ENCODE measurements at regions not wholly inside any gene's neighbourhood (a gene's known extent, or its start where the extent isn't known, plus 50 kb on each side); places are given as distances from the start of the nearest gene placed in this dataset.
A peak's percentile ranks its signal among the peaks of the same experiment; 100 is the strongest.

DNA sequence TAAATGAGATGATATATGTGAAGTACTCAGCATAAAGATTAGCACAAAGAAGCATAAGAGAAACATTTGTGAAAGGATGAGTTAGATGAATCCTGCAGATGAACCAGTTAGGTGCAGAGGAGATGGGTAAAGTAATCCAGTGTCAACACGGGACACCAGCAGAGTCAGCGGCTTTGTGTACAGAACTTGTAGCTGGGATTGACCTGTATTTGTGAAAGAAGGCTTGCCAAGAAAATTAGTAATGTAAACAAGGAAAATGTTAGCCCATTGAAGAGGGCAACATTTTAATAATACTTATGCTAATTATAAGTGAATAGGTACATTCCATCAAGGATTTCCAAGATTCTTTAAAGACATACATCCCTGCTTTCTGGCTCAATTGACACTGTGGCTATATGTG lies 255.7 kb downstream of the PTEN start:
- ATAC-seq (no peak), DNase-seq (ENCODE audit: low spot score in 2 of 2) (no peak)
- H3K36me3 Mint-ChIP-seq, result no peaks in the 10 kb centered on the region
- H3K27ac Mint-ChIP-seq, result no peak overlapping the region
- peaks cover 24% of the 10 kb centered on the region for H3K4me1 Mint-ChIP-seq
- H3K9me3 Mint-ChIP-seq, result no peaks in the 10 kb centered on the region
- H3K4me3 Mint-ChIP-seq, result no peak overlapping the region

DNA sequence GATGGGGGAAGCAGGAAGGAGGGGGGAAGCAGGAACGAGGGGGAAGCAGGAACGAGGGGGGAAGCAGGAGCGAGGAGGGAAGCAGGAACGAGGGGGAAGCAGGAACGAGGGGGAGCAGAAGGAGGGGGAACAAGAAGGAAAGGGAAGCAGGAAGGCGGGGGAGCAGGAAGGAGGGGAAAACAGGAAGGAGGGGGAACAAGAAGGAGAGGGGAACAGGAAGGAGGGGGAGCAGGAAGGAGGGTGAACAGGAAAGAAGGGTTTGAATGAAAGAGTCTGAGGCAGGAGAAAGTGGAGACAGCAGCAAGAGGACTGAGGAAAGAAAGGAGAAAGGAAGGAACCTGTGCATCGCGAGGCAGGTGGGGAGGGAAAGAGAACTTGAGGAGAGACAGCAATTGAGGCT lies 256.6 kb downstream of the PTEN start:
- peaks cover 16% of the 10 kb centered on the region for H3K4me1 Mint-ChIP-seq
- no peaks in the 10 kb centered on the region for H3K36me3 Mint-ChIP-seq
- no peaks in the 10 kb centered on the region for H3K9me3 Mint-ChIP-seq
- H3K4me3 Mint-ChIP-seq, result no peak overlapping the region
- ATAC-seq, result no peak
- no peak for DNase-seq (ENCODE audit: low spot score in 2 of 2)
- peak overlapping the region; percentile 43 for H3K27ac Mint-ChIP-seq

DNA sequence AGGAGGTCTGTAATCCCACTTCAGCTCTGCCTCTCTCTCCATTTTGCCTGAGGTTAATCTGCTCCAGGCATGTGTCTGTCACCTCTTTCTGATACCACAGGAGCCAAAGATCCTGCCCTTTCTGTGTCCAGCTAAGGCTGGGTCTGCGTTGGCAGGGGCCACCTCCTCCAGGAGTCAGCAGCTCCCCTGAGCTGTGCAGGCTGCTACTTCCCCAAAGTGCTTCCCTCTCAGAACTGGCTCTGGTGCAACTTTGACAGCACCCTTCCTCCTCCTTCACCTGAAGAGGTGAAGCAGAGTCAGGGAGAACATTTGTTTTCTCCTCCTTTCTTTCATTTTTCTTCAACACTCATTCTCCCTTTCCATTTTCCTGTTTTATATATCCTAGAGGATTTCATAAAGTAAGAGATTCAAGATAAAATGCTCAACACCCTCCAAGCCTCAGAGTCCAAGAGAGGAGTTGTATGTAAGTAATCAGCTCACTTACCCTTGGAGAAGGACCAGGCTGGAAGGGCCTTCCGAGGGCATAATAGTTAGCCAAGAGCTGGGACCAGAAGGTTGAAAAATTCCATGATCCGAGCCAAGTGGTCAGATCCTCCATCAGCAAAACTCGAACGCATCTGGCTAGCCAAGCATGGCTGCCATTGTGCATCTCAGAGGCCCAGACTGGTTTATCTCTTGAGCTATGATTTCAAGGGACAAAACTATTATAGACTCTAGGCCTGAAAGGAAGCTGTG lies 257.3 kb downstream of the PTEN start:
- Mint-ChIP-seq H3K27ac (peak overlapping the region; percentile 43), H3K4me3 (no peak overlapping the region), H3K9me3 (no peaks in the 10 kb centered on the region), H3K36me3 (no peaks in the 10 kb centered on the region), H3K4me1 (peaks cover 18% of the 10 kb centered on the region)
- DNase-seq (ENCODE audit: low spot score in 2 of 2), result no peak
- no peak for ATAC-seq

GRCh38 chr10:88121361-88121760 lies 257.9 kb downstream of the PTEN start:
- H3K27ac Mint-ChIP-seq, result no peak overlapping the region
- ATAC-seq (no peak), DNase-seq (ENCODE audit: low spot score in 2 of 2) (no peak)
- H3K4me1 Mint-ChIP-seq, result peaks cover 22% of the 10 kb centered on the region
- no peak overlapping the region for H3K4me3 Mint-ChIP-seq
- no peaks in the 10 kb centered on the region for H3K36me3 Mint-ChIP-seq
- no peaks in the 10 kb centered on the region for H3K9me3 Mint-ChIP-seq

- Mint-ChIP-seq H3K4me1 (peaks cover 30% of the 10 kb centered on the region), H3K4me3 (no peak overlapping the region), H3K9me3 (no peaks in the 10 kb centered on the region), H3K27ac (no peak overlapping the region), H3K36me3 (no peaks in the 10 kb centered on the region)
- ATAC-seq, result no peak
- no peak for DNase-seq (ENCODE audit: low spot score in 2 of 2)
These were observed 258.7 kb downstream of the PTEN start for GRCh38 chr10:88122145-88122544.

DNA sequence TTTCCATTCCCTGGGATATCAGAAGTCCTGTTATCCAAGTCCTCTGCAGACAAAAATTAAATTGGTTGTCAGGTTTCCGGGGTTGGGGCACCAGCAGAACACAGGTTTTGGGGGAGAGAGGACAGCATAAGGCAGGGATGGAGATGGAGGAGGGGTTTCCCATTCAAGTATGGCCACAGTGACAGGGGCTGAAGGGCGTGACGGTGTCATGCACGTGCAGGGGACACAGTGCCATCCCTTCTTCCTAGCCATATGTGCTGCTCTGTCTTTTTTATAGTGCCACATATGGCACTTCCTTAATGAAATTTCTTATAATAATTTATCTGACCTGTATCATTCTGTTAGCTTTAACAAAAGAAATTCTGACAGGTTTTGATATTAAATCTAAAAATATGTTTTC lies 259.2 kb downstream of the PTEN start:
- DNase-seq (ENCODE audit: low spot score in 2 of 2) (no peak), ATAC-seq (no peak)
- Mint-ChIP-seq H3K4me1 (peaks cover 32% of the 10 kb centered on the region), H3K36me3 (no peaks in the 10 kb centered on the region), H3K9me3 (no peaks in the 10 kb centered on the region), H3K27ac (no peak overlapping the region), H3K4me3 (no peak overlapping the region)

DNA sequence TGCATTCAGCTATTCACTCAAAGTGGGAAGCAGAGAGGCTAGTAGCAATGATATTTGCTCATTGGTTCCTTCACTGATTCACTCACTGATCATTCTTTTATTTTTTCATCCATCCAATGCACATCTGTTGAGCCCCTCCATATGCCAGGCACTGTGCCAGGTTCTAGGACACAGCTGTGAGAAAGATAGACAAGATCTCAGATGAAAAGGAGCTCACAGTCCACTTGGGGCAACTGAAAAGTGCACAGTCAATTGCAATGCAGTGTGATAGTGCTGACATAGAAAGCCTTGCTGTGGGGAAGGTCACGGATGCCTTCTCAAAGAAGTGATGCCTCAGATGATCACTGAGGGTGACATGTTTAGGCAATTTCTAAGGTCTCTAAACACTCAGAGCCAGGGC lies 262.3 kb downstream of the PTEN start:
- no peak for DNase-seq (ENCODE audit: low spot score in 2 of 2)
- Mint-ChIP-seq H3K4me1 (peaks cover 19% of the 10 kb centered on the region), H3K27ac (no peak overlapping the region), H3K36me3 (no peaks in the 10 kb centered on the region), H3K4me3 (no peak overlapping the region), H3K9me3 (no peaks in the 10 kb centered on the region)
- no peak for ATAC-seq

DNA sequence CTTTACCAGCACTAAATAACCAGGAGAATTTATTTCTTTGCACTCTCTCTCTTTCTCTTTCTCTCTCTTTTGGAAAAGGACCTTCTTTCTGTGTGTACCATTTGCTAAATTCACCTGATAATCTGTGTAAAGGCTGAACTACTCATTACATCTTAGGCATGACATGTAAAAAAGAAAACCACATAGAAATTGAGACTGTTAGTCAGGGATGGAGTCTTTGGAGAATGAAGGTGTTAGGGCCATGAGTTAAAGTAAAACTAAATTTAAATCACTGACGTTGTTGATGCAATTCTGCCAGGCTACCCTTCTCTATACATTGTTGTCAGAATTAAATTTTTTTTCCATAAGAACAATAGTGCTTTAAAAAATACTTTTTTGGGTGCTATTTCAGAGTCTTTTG lies 263.3 kb downstream of the PTEN start:
- H3K27ac Mint-ChIP-seq, result no peak overlapping the region
- peaks cover 16% of the 10 kb centered on the region for H3K4me1 Mint-ChIP-seq
- peak; percentile 88 for ATAC-seq
- H3K4me3 Mint-ChIP-seq, result no peak overlapping the region
- H3K36me3 Mint-ChIP-seq, result no peaks in the 10 kb centered on the region
- no peaks in the 10 kb centered on the region for H3K9me3 Mint-ChIP-seq
- DNase-seq (ENCODE audit: low spot score in 2 of 2), result no peak

GRCh38 chr10:88127269-88127668 lies 263.8 kb downstream of the PTEN start:
- H3K4me1 Mint-ChIP-seq, result peaks cover 16% of the 10 kb centered on the region
- no peak overlapping the region for H3K27ac Mint-ChIP-seq
- no peak for ATAC-seq
- no peaks in the 10 kb centered on the region for H3K36me3 Mint-ChIP-seq
- no peak overlapping the region for H3K4me3 Mint-ChIP-seq
- H3K9me3 Mint-ChIP-seq, result no peaks in the 10 kb centered on the region
- DNase-seq (ENCODE audit: low spot score in 2 of 2), result no peak

DNA sequence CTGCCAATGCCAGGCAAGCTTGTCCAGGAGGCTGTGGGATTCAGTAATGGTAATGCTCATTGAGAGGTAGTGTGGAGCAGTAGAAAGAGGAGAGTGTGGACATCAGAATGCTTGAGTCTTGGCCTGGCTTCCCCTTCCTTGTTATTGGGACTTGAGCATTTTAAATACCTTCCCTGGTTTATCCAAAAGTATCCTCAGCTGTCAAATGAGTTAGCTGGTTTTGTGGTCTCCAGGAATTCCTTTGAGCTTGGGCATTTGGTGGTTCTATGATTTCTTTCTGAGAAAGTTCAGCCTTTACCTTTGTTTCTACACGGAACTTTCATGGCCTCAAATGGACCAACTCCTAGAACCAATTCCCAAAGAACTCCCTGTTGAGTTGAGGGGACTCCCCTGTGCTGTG lies 264.3 kb downstream of the PTEN start:
- ATAC-seq, result no peak
- H3K4me1 Mint-ChIP-seq, result peaks cover 16% of the 10 kb centered on the region
- no peaks in the 10 kb centered on the region for H3K9me3 Mint-ChIP-seq
- no peak overlapping the region for H3K4me3 Mint-ChIP-seq
- DNase-seq (ENCODE audit: low spot score in 2 of 2), result no peak
- no peaks in the 10 kb centered on the region for H3K36me3 Mint-ChIP-seq
- no peak overlapping the region for H3K27ac Mint-ChIP-seq

GRCh38 chr10:88129013-88129412 lies 265.6 kb downstream of the PTEN start:
- Mint-ChIP-seq H3K27ac (no peak overlapping the region), H3K9me3 (no peaks in the 10 kb centered on the region), H3K4me3 (no peak overlapping the region), H3K36me3 (no peaks in the 10 kb centered on the region), H3K4me1 (peaks cover 16% of the 10 kb centered on the region)
- DNase-seq (ENCODE audit: low spot score in 2 of 2) (no peak), ATAC-seq (no peak)

GRCh38 chr10:88130912-88131311 lies 267.5 kb downstream of the PTEN start:
- no peak overlapping the region for H3K4me3 Mint-ChIP-seq
- H3K4me1 Mint-ChIP-seq, result peaks cover 13% of the 10 kb centered on the region
- DNase-seq (ENCODE audit: low spot score in 2 of 2) (no peak), ATAC-seq (no peak)
- H3K36me3 Mint-ChIP-seq, result no peaks in the 10 kb centered on the region
- H3K27ac Mint-ChIP-seq, result no peak overlapping the region
- no peaks in the 10 kb centered on the region for H3K9me3 Mint-ChIP-seq

- Mint-ChIP-seq H3K36me3 (no peaks in the 10 kb centered on the region), H3K9me3 (no peaks in the 10 kb centered on the region), H3K4me3 (no peak overlapping the region), H3K27ac (no peak overlapping the region), H3K4me1 (peaks cover 7% of the 10 kb centered on the region)
- DNase-seq (ENCODE audit: low spot score in 2 of 2), result no peak
- no peak for ATAC-seq
These were observed 268.2 kb downstream of the PTEN start for GRCh38 chr10:88131511-88132139.

GRCh38 chr10:88136712-88137111 lies 273.3 kb downstream of the PTEN start:
- no peak for DNase-seq (ENCODE audit: low spot score in 2 of 2)
- Mint-ChIP-seq H3K4me1 (peaks cover 16% of the 10 kb centered on the region), H3K4me3 (no peak overlapping the region), H3K36me3 (no peaks in the 10 kb centered on the region), H3K9me3 (no peaks in the 10 kb centered on the region), H3K27ac (no peak overlapping the region)
- ATAC-seq, result no peak

GRCh38 chr10:88138319-88138848 lies 275.0 kb downstream of the PTEN start:
- no peaks in the 10 kb centered on the region for H3K36me3 Mint-ChIP-seq
- H3K4me1 Mint-ChIP-seq, result peaks cover 16% of the 10 kb centered on the region
- H3K9me3 Mint-ChIP-seq, result no peaks in the 10 kb centered on the region
- H3K4me3 Mint-ChIP-seq, result no peak overlapping the region
- H3K27ac Mint-ChIP-seq, result no peak overlapping the region
- DNase-seq (ENCODE audit: low spot score in 2 of 2) (no peak), ATAC-seq (peak; percentile 98)

All from stimulated activated effector memory CD8-positive, alpha-beta T cell treated with anti-CD3 and anti-CD28 coated beads, Interleukin-12 subunit alpha, Interleukin-12 subunit beta, amount 100 ng/mL, for 72 hours (primary cell).